Endothelial cell of umbilical vein (primary cell): ENCODE measurements at regions not wholly inside any gene's neighbourhood (a gene's known extent, or its start where the extent isn't known, plus 50 kb on each side); places are given as distances from the start of the nearest gene placed in this dataset.

Experiments
- BruUV-seq: library from RNA; stranded (reverse); fragments of 400-500 nt; replicated peaks from 2 replicates; lab custom pipeline; 2021; lab: Mats Ljungman, UMichigan
- CTCF ChIA-PET: fragments of 300-600, 350-600 bp; sonication (Branson Sonifier 250); formaldehyde crosslinking; loops from one replicate; lab custom pipeline; 2021; ENCODE audit warnings: antibody characterized with exemption, inconsistent platforms; lab: Charles Lee
- POLR2A ChIA-PET: fragments of 300-600, 350-600 bp; sonication (Branson Sonifier 250); formaldehyde crosslinking; loops from one replicate; lab custom pipeline; 2021; ENCODE audit warnings: antibody characterized with exemption, inconsistent platforms; lab: Charles Lee
- DNase-seq: peaks from one replicate; pipeline ENCODE4 v3.0.0-alpha.2; 2011; ENCODE audit warnings: low read depth, low spot score
- FAIRE-seq: peaks from 2 replicates; lab custom pipeline; 2011; peaks lifted over from hg19 to GRCh38; lab: Jason Lieb, UNC
- H2AFZ ChIP-seq: 2 replicates; pipeline ENCODE4 v1.6.0; 2012; ENCODE audit warnings: low read depth, low read length, control low read depth, inconsistent platforms
- H3K27ac ChIP-seq: 2 replicates; pipeline ENCODE4 v1.5.1; 2011; ENCODE audit warnings: low read depth, mild to moderate bottlenecking, control low read depth, low read length, moderate library complexity; ENCODE audit not compliant: insufficient read depth
- H3K27me3 ChIP-seq, 2 experiments: 2 replicates each; pipeline versions ENCODE4 v1.6.0 to v1.6.1; 2011; ENCODE audit warnings: low read length in 2 of 2, mixed read lengths in 1 of 2; ENCODE audit not compliant: control insufficient read depth in 2 of 2, insufficient read depth in 2 of 2
- H3K36me3 ChIP-seq, 2 experiments: 2 replicates in 1 of 2; 3 replicates in 1 of 2; pipeline ENCODE4 v1.5.1; 2011; ENCODE audit warnings: low read length in 2 of 2, mild to moderate bottlenecking in 1 of 2, moderate library complexity in 1 of 2; ENCODE audit not compliant: control insufficient read depth in 2 of 2, insufficient read depth in 2 of 2; ENCODE audit errors: extremely low read depth in 1 of 2
- H3K4me1 ChIP-seq: 3 replicates; pipeline ENCODE4 v1.5.1; 2011; ENCODE audit warnings: mild to moderate bottlenecking, low read length; ENCODE audit not compliant: control insufficient read depth, insufficient read depth; ENCODE audit errors: extremely low read depth
- H3K4me2 ChIP-seq: 2 replicates; pipeline ENCODE4 v1.6.1; 2011; ENCODE audit warnings: low read length, control low read depth, mixed read lengths; ENCODE audit not compliant: insufficient read depth
- H3K4me3 ChIP-seq, 3 experiments: fragments of 200-600 bp in 1 of 3; sonication (generic), shearing (Covaris generic) in 1 of 3; replicated peaks in 1 of 3; 2 replicates each; pipeline ENCODE4 v1.5.1; 2011 to 2016; ENCODE audit warnings: control low read depth in 3 of 3, low read length in 3 of 3, mild to moderate bottlenecking in 2 of 3, inconsistent platforms in 1 of 3, low read depth in 1 of 3, moderate library complexity in 1 of 3; ENCODE audit not compliant: insufficient read depth in 1 of 3
- H3K79me2 ChIP-seq: 2 replicates; pipeline ENCODE4 v1.6.0; 2012; ENCODE audit warnings: low read length, inconsistent platforms; ENCODE audit not compliant: control insufficient read depth, insufficient read depth
- H3K9ac ChIP-seq: replicated peaks from 2 replicates; pipeline ENCODE3; 2011; ENCODE audit warnings: low read length, control low read depth; ENCODE audit not compliant: insufficient read depth; ENCODE audit errors: extremely low read depth
- H3K9me1 ChIP-seq: replicated peaks from 3 replicates; pipeline ENCODE4 v1.6.0; 2011; ENCODE audit warnings: mild to moderate bottlenecking, low read length; ENCODE audit not compliant: control insufficient read depth, insufficient read depth; ENCODE audit errors: extremely low read depth
- H3K9me3 ChIP-seq: replicated peaks from 2 replicates; pipeline ENCODE4 v1.5.1; 2012; ENCODE audit warnings: low read length, inconsistent platforms; ENCODE audit not compliant: control insufficient read depth, insufficient read depth
- H4K20me1 ChIP-seq: replicated peaks from 2 replicates; pipeline ENCODE3; 2011; ENCODE audit warnings: mild to moderate bottlenecking, low read length; ENCODE audit not compliant: control insufficient read depth, insufficient read depth; ENCODE audit errors: extremely low read depth
- EZH2 ChIP-seq: IDR thresholded peaks from 2 replicates; pipeline ENCODE4 v1.6.1; 2012; ENCODE audit warnings: borderline replicate concordance, low read depth, mild to moderate bottlenecking, moderate library complexity, low read length, inconsistent platforms; ENCODE audit not compliant: severe bottlenecking
- FOS ChIP-seq: IDR thresholded peaks from 2 replicates; pipeline ENCODE4 v1.6.1; 2011; ENCODE audit warnings: mild to moderate bottlenecking, low read length, moderate library complexity, borderline replicate concordance; ENCODE audit not compliant: insufficient read depth
- GATA2 ChIP-seq: IDR thresholded peaks from 2 replicates; pipeline ENCODE4 v1.7.0; 2011; ENCODE audit warnings: low read depth, mild to moderate bottlenecking, moderate library complexity, mixed read lengths, low read length; ENCODE audit not compliant: insufficient read length, insufficient read depth
- JUN ChIP-seq: IDR thresholded peaks from 2 replicates; pipeline ENCODE4 v1.6.1; 2011; ENCODE audit warnings: borderline replicate concordance, low read depth; ENCODE audit not compliant: insufficient read length, insufficient read depth
- MAX ChIP-seq: IDR thresholded peaks from 2 replicates; pipeline ENCODE4 v1.6.1; 2011; ENCODE audit not compliant: insufficient read depth, insufficient read length
- MYC ChIP-seq: IDR thresholded peaks from one replicate; pipeline ENCODE4 v1.6.1; 2011; ENCODE audit warnings: mild to moderate bottlenecking, low read depth, low read length
- POLR2A ChIP-seq: IDR thresholded peaks from 2 replicates; pipeline ENCODE4 v1.6.1; 2012; ENCODE audit warnings: low read depth, mild to moderate bottlenecking, control low read depth, low read length
- POLR2AphosphoS5 ChIP-seq: IDR thresholded peaks from 2 replicates; pipeline ENCODE4 v1.6.1; 2012; ENCODE audit warnings: low read depth, mild to moderate bottlenecking, control low read depth, low read length, moderate library complexity; ENCODE audit not compliant: insufficient read depth
- dilution Hi-C: fragments of 300-500 bp; cut with MboI; formaldehyde crosslinking; loops from one replicate; pipeline ENCODE4 v1.15.0; 2019; ENCODE audit warnings: low sequenced_read_pairs; ENCODE audit not compliant: extremely low pct_ligation_motif_present
- intact Hi-C: fragments of 100-400 bp; cut with micrococcal nuclease; formaldehyde crosslinking; loops from one replicate; pipeline ENCODE4 v1.10.0; 2022
- TF ChIP-seq, protein P1 (sequence below), 2 donors: IDR thresholded peaks; 1 replicate in 1 of 2; 2 replicates in 1 of 2; pipeline ENCODE4 v1.5.1; 2011; ENCODE audit warnings: low read length in 2 of 2, mild to moderate bottlenecking in 2 of 2, moderate library complexity in 2 of 2, control low read depth in 1 of 2, inconsistent platforms in 1 of 2, low read depth in 1 of 2; ENCODE audit not compliant: insufficient read depth in 1 of 2; ENCODE audit errors: extremely low read depth in 1 of 2

GRCh38 chr6:48883116-48883515 is 579.9 kb downstream of the MMUT start:
- H3K9ac ChIP-seq = no peak overlapping the region
- no peaks in the 10 kb centered on the region for H3K79me2 ChIP-seq
- dilution Hi-C loops = no loop called here
- H3K27me3 ChIP-seq = no peaks in the 10 kb centered on the region
- intact Hi-C loops = no loop called here
- ChIA-PET POLR2A (no interaction called here), CTCF (interaction anchor here (1.1 to 1.9 kb wide), 2 partner anchors 10 to 527 kb away, joined by 3 to 6 read pairs; no protein-coding TSS in a partner anchor)
- DNase-seq = peak; percentile 10
- no peaks in the 10 kb centered on the region for H3K9me1 ChIP-seq
- peaks cover 10% of the 10 kb centered on the region for H3K4me1 ChIP-seq
- TF ChIP-seq POLR2AphosphoS5 (no peak), FOS (no peak), GATA2 (no peak), POLR2A (no peak), JUN (no peak), MYC (no peak), MAX (no peak), EZH2 (no peak)
- TF ChIP-seq, protein P1, sequence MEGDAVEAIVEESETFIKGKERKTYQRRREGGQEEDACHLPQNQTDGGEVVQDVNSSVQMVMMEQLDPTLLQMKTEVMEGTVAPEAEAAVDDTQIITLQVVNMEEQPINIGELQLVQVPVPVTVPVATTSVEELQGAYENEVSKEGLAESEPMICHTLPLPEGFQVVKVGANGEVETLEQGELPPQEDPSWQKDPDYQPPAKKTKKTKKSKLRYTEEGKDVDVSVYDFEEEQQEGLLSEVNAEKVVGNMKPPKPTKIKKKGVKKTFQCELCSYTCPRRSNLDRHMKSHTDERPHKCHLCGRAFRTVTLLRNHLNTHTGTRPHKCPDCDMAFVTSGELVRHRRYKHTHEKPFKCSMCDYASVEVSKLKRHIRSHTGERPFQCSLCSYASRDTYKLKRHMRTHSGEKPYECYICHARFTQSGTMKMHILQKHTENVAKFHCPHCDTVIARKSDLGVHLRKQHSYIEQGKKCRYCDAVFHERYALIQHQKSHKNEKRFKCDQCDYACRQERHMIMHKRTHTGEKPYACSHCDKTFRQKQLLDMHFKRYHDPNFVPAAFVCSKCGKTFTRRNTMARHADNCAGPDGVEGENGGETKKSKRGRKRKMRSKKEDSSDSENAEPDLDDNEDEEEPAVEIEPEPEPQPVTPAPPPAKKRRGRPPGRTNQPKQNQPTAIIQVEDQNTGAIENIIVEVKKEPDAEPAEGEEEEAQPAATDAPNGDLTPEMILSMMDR (IDR thresholded peaks at IDR 0.05; ENCODE audit: extremely low read depth in 1 of 2, insufficient read depth in 1 of 2, low read depth in 1 of 2, low read length in 2 of 2) = no peak
- FAIRE-seq = no peak
- H4K20me1 ChIP-seq = no peaks in the 10 kb centered on the region
- no peaks in the 10 kb centered on the region for H3K9me3 ChIP-seq
- H3K27ac ChIP-seq = no peak overlapping the region
- peak overlapping the region; percentile 42 for H3K4me2 ChIP-seq
- H2AFZ ChIP-seq = no peak overlapping the region
- BruUV-seq = no TSS peak
- H3K4me3 ChIP-seq = no peak overlapping the region
- no peaks in the 10 kb centered on the region for H3K36me3 ChIP-seq
